Transverse colon (tissue), 4 donors: ENCODE measurements at regions not wholly inside any gene's neighbourhood (a gene's known extent, or its start where the extent isn't known, plus 50 kb on each side); places are given as distances from the start of the nearest gene placed in this dataset.
A peak's percentile ranks its signal among the peaks of the same experiment; 100 is the strongest.
"Not testable (repeated sequence)": the region's sequence is repeated elsewhere in the genome, so short reads cannot be mapped to it uniquely, and the experiment has no call there.

ENCODE experiments used
- DNase-seq: peaks from one replicate; pipeline ENCODE4 v3.0.0-alpha.2; 2019
- H3K27ac ChIP-seq, 4 donors: fragments of 200-600 bp; sonication (generic); 2 replicates each; pipeline ENCODE4 v1.5.1; 2016 to 2018; ENCODE audit warnings: inconsistent platforms in 4 of 4
- H3K27me3 ChIP-seq: fragments of 200-600 bp; sonication (generic); 2 replicates; pipeline ENCODE4 v1.5.1; 2017; ENCODE audit warnings: inconsistent platforms
- H3K36me3 ChIP-seq, 4 donors: fragments of 200-600 bp; sonication (generic); 2 replicates each; pipeline ENCODE4 v1.5.1; 2017 to 2019; ENCODE audit warnings: inconsistent platforms in 4 of 4
- H3K4me1 ChIP-seq, 4 donors: fragments of 200-600 bp; sonication (generic); 2 replicates each; pipeline ENCODE4 v1.5.1; 2017 to 2020; ENCODE audit warnings: inconsistent platforms in 4 of 4
- H3K4me3 ChIP-seq, 4 donors: fragments of 200-600 bp; sonication (generic); 1 replicate in 1 of 4; 2 replicates in 3 of 4; pipeline versions ENCODE4 v1.5.1 to v1.6.1; 2017 to 2019; ENCODE audit warnings: inconsistent platforms in 4 of 4
- H3K9me3 ChIP-seq, 2 donors: fragments of 200-600 bp; sonication (generic); 2 replicates each; pipeline ENCODE4 v1.5.1; 2017 to 2019; ENCODE audit warnings: inconsistent platforms in 2 of 2
- EP300 ChIP-seq: sonication (generic); formaldehyde crosslinking; IDR thresholded peaks from one replicate; pipeline ENCODE4 v1.6.1; 2017; ENCODE audit warnings: antibody characterized with exemption, low read depth
- POLR2A ChIP-seq: fragments of 450-650 bp; IDR thresholded peaks from one replicate; pipeline ENCODE4 v1.6.1; 2016; ENCODE audit warnings: antibody characterized with exemption, mild to moderate bottlenecking, moderate library complexity
- POLR2AphosphoS5 ChIP-seq, 3 donors: sonication (generic); formaldehyde crosslinking; IDR thresholded peaks; one replicate each; pipeline ENCODE4 v1.6.1; 2016; ENCODE audit warnings: antibody characterized with exemption in 3 of 3
- WGBS, 2 donors: methylation state at CpG; one replicate each; pipeline ENCODE4 v1.1.5; 2018; ENCODE audit warnings: low coverage in 1 of 2; 5-methylcytosine and 5-hydroxymethylcytosine counted together
- in situ Hi-C, 4 donors: fragments of 200-750 bp; cut with MboI; loops; one replicate each; pipeline versions ENCODE4 v1.15.0 to v1.15.1; 2017; ENCODE audit warnings: low sequenced_read_pairs in 3 of 4, low pct_ligation_motif_present in 1 of 4, low pct_unique_long_range_greater_than_20kb in 1 of 4
- intact Hi-C: fragments of 100-400 bp; cut with DNase I; formaldehyde crosslinking; loops from one replicate; pipeline ENCODE4 v1.15.1; 2023; ENCODE audit warnings: low total_unique reads
- TF ChIP-seq, protein P1 (sequence below), 5 experiments: fragments of 200-600 bp in 3 of 5; fragments of 450-650 bp in 2 of 5; sonication (generic) in 3 of 5; IDR thresholded peaks; 1 replicate in 2 of 5; 2 replicates in 3 of 5; pipeline ENCODE4 v1.5.1; 2016 to 2017; ENCODE audit warnings: antibody characterized with exemption in 5 of 5, inconsistent platforms in 3 of 5, mild to moderate bottlenecking in 2 of 5, moderate library complexity in 1 of 5

DNA sequence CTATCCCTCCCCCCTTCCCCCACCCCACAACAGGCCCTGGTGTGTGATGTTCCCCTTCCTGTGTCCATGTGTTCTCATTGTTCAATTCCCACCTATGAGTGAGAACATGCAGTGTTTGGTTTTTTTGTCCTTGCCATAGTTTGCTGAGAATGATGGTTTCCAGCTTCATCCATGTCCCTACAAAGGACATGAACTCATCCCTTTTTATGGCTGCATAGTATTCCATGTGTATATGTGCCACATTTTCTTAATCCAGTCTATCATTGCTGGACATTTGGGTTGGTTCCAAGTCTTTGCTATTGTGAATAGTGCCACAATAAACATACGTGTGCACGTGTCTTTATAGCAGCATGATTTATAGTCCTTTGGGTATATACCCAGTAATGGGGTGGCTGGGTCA is 52.3 kb upstream of the MAN1A2 start:
- in situ Hi-C loops: loop anchor here in 1 of 4 donors (25.0 kb wide), 1 partner anchor 97 kb away; no protein-coding TSS in a partner anchor
- H3K27me3 ChIP-seq, H3K9me3 ChIP-seq, H3K4me3 ChIP-seq, intact Hi-C loops, DNase-seq, H3K4me1 ChIP-seq, H3K36me3 ChIP-seq, H3K27ac ChIP-seq: not testable (repeated sequence)
- 82% methylated on average over 2 of the region's 2 CpGs; no CpG with 5 or more reads in 1 of the 2 donors for WGBS, 2 donors

DNA sequence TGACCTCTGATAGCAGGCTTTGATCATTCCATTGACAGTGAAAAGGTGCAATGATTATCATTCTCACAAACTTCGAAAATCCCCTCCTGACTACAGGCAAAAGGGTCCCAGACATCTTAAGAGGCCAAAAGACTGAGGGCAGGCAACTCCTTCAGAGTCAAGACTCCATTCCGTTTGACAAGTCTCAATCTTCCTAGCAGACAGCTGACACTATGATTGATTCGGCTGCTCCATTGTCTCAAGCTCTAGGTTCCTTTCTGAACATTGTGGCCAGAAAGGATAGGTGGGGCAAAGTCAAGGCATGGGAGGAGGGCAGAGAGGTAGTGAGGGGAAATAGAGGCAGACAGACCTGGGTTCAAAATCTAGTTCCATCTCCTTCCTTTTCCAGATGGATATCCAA is 53.7 kb upstream of the MAN1A2 start:
- DNase-seq: no peak
- no peaks in the 10 kb centered on the region for H3K4me1 ChIP-seq
- H3K4me3 ChIP-seq: no peak overlapping the region
- 86 to 100% methylated on average over 2 to 3 of the region's 3 CpGs for WGBS, 2 donors
- in situ Hi-C loops (loop anchor here in 1 of 4 donors (25.0 kb wide), 1 partner anchor 99 kb away; no protein-coding TSS in a partner anchor), intact Hi-C loops (no loop called here)
- H3K27me3 ChIP-seq: no peaks in the 10 kb centered on the region
- H3K9me3 ChIP-seq: no peaks in the 10 kb centered on the region
- TF ChIP-seq, protein P1, sequence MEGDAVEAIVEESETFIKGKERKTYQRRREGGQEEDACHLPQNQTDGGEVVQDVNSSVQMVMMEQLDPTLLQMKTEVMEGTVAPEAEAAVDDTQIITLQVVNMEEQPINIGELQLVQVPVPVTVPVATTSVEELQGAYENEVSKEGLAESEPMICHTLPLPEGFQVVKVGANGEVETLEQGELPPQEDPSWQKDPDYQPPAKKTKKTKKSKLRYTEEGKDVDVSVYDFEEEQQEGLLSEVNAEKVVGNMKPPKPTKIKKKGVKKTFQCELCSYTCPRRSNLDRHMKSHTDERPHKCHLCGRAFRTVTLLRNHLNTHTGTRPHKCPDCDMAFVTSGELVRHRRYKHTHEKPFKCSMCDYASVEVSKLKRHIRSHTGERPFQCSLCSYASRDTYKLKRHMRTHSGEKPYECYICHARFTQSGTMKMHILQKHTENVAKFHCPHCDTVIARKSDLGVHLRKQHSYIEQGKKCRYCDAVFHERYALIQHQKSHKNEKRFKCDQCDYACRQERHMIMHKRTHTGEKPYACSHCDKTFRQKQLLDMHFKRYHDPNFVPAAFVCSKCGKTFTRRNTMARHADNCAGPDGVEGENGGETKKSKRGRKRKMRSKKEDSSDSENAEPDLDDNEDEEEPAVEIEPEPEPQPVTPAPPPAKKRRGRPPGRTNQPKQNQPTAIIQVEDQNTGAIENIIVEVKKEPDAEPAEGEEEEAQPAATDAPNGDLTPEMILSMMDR (IDR thresholded peaks at IDR 0.05): no peak
- TF ChIP-seq POLR2AphosphoS5 (IDR thresholded peaks at IDR 0.05) (no peak), POLR2A (no peak), EP300 (no peak)
- H3K27ac ChIP-seq: no peak overlapping the region
- H3K36me3 ChIP-seq: no peaks in the 10 kb centered on the region

DNA sequence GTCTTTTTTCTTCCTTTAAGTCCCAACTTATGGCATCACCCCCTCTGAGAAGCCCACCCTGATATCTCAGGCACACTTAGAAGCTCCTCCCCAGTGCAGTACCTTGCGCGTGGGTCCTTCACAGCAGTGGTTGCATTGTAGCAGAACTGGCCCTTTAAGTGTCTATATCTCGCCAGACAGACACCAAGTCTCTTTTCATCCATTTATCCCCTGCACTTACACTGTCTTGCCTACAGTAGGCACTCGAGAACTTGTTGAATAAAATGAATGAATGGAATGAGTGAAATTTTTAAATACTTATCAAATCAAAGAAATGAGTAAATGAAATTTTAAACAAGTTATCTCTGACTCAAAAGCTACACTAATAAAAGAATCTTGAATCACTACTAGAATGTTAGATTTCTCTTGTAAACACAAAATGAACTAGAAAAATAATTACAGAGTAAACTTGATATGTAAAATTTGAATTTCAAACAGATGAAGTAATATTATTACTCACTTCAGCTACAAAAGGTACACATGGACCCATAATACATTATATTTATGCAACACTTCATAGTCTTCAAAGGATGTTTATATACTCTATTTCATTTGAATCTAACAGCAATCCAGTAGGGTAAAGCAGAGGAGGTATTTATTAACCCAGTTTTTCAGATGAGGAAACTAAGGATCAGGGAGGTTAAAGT is 54.7 kb upstream of the MAN1A2 start:
- DNase-seq: no peak
- in situ Hi-C loops (loop anchor here in 1 of 4 donors (25.0 kb wide), 1 partner anchor 100 kb away; no protein-coding TSS in a partner anchor), intact Hi-C loops (no loop called here)
- no peaks in the 10 kb centered on the region for H3K4me1 ChIP-seq
- WGBS, 2 donors: 31 to 36% methylated on average over 4 of the region's 4 CpGs
- H3K27ac ChIP-seq: no peak overlapping the region
- TF ChIP-seq POLR2A (no peak), POLR2AphosphoS5 (IDR thresholded peaks at IDR 0.05) (no peak), EP300 (no peak)
- TF ChIP-seq, protein P1 (IDR thresholded peaks at IDR 0.05): peak; percentile 51 to 66 (median 56)
- no peaks in the 10 kb centered on the region for H3K36me3 ChIP-seq
- H3K4me3 ChIP-seq: no peak overlapping the region
- H3K27me3 ChIP-seq: no peaks in the 10 kb centered on the region
- no peaks in the 10 kb centered on the region for H3K9me3 ChIP-seq

DNA sequence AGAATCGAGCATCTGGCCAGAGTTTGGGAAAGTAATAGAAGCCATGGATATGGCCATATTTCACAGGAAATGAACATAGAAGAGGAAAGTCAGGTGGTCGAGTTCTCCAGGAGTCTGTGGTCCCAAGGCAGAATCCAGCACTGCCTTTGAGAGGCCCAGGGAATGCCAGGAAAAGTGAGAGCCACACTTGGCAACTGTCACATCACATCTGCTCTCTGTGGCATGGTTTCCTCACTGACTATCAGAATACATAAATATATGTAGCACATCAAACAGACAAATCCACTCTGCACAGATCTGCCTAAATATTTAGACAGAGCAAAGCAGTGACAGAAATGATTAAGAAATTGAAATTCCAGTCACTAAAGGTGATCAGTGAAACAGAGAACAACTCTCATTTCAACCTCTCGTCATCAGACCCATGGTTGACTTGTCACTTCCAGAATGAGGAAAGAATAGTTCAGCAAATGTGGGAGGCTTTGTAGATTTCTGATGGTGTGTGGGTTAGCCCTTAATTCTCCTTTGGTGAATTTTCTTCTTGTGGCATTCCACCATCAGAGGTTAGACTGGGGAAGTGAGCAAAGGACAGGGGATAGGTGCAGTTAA is 58.8 kb upstream of the MAN1A2 start:
- H3K27me3 ChIP-seq: no peaks in the 10 kb centered on the region
- no peaks in the 10 kb centered on the region for H3K4me1 ChIP-seq
- H3K36me3 ChIP-seq: no peaks in the 10 kb centered on the region
- H3K4me3 ChIP-seq: no peak overlapping the region
- intact Hi-C loops: no loop called here
- in situ Hi-C loops: loop anchor here in 1 of 4 donors (25.0 kb wide), 1 partner anchor 104 kb away; no protein-coding TSS in a partner anchor
- TF ChIP-seq EP300 (no peak), POLR2AphosphoS5 (IDR thresholded peaks at IDR 0.05) (no peak), POLR2A (no peak)
- TF ChIP-seq, protein P1 (IDR thresholded peaks at IDR 0.05): no peak
- 58 to 70% methylated on average over 3 of the region's 3 CpGs for WGBS, 2 donors
- H3K9me3 ChIP-seq: no peaks in the 10 kb centered on the region
- H3K27ac ChIP-seq: no peak overlapping the region
- no peak for DNase-seq
